ENCODE measurements at regions not wholly inside any gene's neighbourhood (a gene's known extent, or its start where the extent isn't known, plus 50 kb on each side); places are given as distances from the start of the nearest gene placed in this dataset.

- no peak for DNase-seq (ENCODE audit: low read depth, low spot score)
- H3K4me3 ChIP-seq (ENCODE audit: low read depth, low read length) = no peak overlapping the region
- TF ChIP-seq CTCF (IDR thresholded peaks at IDR 0.05; ENCODE audit: low read depth, low read length) = no peak
- in situ Hi-C loops (cut with HindIII; ENCODE audit: low sequenced_read_pairs) = no loop called here
Observed at GRCh38 chr3:118171236-118171852, 863.3 kb downstream of the IGSF11 start.

DNA sequence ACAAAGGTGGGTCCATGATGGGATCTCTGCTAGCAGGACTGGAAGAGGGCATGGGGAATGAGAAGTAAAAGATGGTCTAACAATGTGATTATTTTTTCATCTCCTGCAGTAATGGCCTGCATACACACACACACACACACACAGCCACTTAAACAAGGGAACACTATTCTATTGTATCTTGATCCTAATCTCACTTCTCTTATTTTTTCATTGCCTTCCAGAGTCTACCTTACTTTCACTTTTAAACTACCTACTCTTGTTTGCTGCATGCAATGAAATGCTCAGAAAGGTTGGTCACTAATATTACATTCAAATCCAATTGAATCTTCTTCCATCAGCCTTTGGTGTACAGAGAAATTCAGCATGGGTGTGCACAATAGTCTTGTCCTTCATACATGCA is 853.8 kb downstream of the IGSF11 start:
- DNase-seq (ENCODE audit: low read depth, low spot score) = no peak
- no peak for TF ChIP-seq CTCF (IDR thresholded peaks at IDR 0.05; ENCODE audit: low read depth, low read length)
- in situ Hi-C loops (cut with HindIII; ENCODE audit: low sequenced_read_pairs) = no loop called here
- H3K4me3 ChIP-seq (ENCODE audit: low read depth, low read length) = no peak overlapping the region

DNA sequence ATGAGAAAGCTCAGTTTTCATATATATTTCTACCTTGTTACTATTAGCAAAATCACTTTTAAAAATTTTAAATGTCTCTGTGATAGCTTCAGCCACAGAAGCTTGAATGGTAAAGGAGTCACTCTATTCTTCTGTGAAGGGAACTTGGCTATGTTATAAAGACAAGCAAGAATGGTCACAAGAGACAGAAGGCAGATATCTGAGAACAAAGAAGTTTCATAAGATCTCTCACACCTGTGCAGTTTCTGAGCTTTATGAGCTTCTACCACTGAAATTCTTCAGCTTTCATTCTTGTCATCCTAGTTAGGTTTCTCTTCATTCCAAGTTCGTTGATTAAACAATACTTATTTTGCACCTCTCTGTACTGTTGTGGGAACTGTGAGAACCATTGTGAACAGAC is 853.4 kb downstream of the IGSF11 start:
- no peak overlapping the region for H3K4me3 ChIP-seq (ENCODE audit: low read depth, low read length)
- no peak for TF ChIP-seq CTCF (IDR thresholded peaks at IDR 0.05; ENCODE audit: low read depth, low read length)

GRCh38 chr3:118186051-118186450 is 848.6 kb downstream of the IGSF11 start:
- DNase-seq (ENCODE audit: low read depth, low spot score) = no peak
- H3K4me3 ChIP-seq (ENCODE audit: low read depth, low read length) = no peak overlapping the region
- no peak for TF ChIP-seq CTCF (IDR thresholded peaks at IDR 0.05; ENCODE audit: low read depth, low read length)
- in situ Hi-C loops (cut with HindIII; ENCODE audit: low sequenced_read_pairs) = no loop called here

More for the DNA sequence above, 853.4 kb downstream of the IGSF11 start:
- no peak for DNase-seq (ENCODE audit: low read depth, low spot score)
- in situ Hi-C loops (cut with HindIII; ENCODE audit: low sequenced_read_pairs) = no loop called here

- in situ Hi-C loops (cut with HindIII; ENCODE audit: low sequenced_read_pairs) = no loop called here
- H3K4me3 ChIP-seq (ENCODE audit: low read depth, low read length) = no peak overlapping the region
- no peak for DNase-seq (ENCODE audit: low read depth, low spot score)
- no peak for TF ChIP-seq CTCF (IDR thresholded peaks at IDR 0.05; ENCODE audit: low read depth, low read length)
Observed at GRCh38 chr3:118187221-118187620, 847.4 kb downstream of the IGSF11 start.

- in situ Hi-C loops (cut with HindIII; ENCODE audit: low sequenced_read_pairs) = no loop called here
- no peak for TF ChIP-seq CTCF (IDR thresholded peaks at IDR 0.05; ENCODE audit: low read depth, low read length)
- H3K4me3 ChIP-seq (ENCODE audit: low read depth, low read length) = no peak overlapping the region
- no peak for DNase-seq (ENCODE audit: low read depth, low spot score)
Observed at GRCh38 chr3:118196183-118196582, 838.5 kb downstream of the IGSF11 start.

DNA sequence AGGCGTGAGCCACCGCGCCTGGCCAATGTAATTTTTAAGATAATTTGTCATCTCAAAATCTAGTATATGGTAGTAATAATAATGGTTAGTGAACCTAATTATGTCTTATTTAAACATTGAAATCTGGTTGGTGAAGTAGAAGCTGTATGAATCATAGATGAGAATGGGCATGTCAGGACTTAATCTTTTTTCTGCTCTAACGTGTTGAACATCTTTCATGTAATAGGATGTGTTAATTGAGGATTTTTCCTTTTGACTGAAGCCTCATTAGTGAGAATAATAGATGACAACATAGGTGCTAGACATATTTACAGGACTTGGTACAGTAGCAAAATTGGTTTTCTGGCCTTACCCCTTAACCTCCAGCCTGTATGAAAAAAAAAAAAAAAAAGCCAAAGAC is 835.6 kb downstream of the IGSF11 start:
- no peak for DNase-seq (ENCODE audit: low read depth, low spot score)
- in situ Hi-C loops (cut with HindIII; ENCODE audit: low sequenced_read_pairs) = no loop called here
- no peak for TF ChIP-seq CTCF (IDR thresholded peaks at IDR 0.05; ENCODE audit: low read depth, low read length)
- H3K4me3 ChIP-seq (ENCODE audit: low read depth, low read length) = no peak overlapping the region

Data from astrocyte of the spinal cord (primary cell).